HL-60 (cell line): ENCODE measurements at regions not wholly inside any gene's neighbourhood (a gene's known extent, or its start where the extent isn't known, plus 50 kb on each side); places are given as distances from the start of the nearest gene placed in this dataset.

ENCODE experiments used
- DNase-seq, 2 experiments: peaks; one replicate each; pipeline ENCODE4 v3.0.0-alpha.2; 2010 to 2020; ENCODE audit warnings: low read depth in 1 of 2, low spot score in 1 of 2
- H3K27ac ChIP-seq: fragments of 250-450 bp; sonication (Bioruptor Pico); replicated peaks from 2 replicates; pipeline ENCODE4 v1.5.1; 2020; ENCODE audit warnings: mild to moderate bottlenecking, moderate library complexity
- H3K27me3 ChIP-seq: fragments of 250-450 bp; sonication (Bioruptor Pico); 2 replicates; pipeline ENCODE4 v1.5.1; 2021; ENCODE audit warnings: mild to moderate bottlenecking, moderate library complexity; ENCODE audit not compliant: insufficient read depth, poor library complexity, severe bottlenecking
- H3K4me3 ChIP-seq: replicated peaks from 2 replicates; pipeline ENCODE4 v1.5.1; 2011; ENCODE audit warnings: mild to moderate bottlenecking, control low read depth, low read length; ENCODE audit not compliant: insufficient read depth
- GABPA ChIP-seq: IDR thresholded peaks from 2 replicates; pipeline ENCODE4 v1.6.1; 2012; ENCODE audit warnings: low read depth
- POLR2AphosphoS5 ChIP-seq: IDR thresholded peaks from 2 replicates; pipeline ENCODE4 v1.6.1; 2012; ENCODE audit warnings: low read depth
- SPI1 ChIP-seq: IDR thresholded peaks from 2 replicates; pipeline ENCODE4 v1.6.1; 2012; ENCODE audit warnings: low read depth, mild to moderate bottlenecking, borderline replicate concordance
- TF ChIP-seq, protein P1 (sequence below): IDR thresholded peaks from 2 replicates; pipeline ENCODE4 v1.6.1; 2012; ENCODE audit warnings: low read depth; ENCODE audit not compliant: insufficient replicate concordance
- TF ChIP-seq, protein P2 (sequence below): IDR thresholded peaks from one replicate; pipeline ENCODE4 v1.5.1; 2011; ENCODE audit warnings: low read length, control low read depth, inconsistent platforms; ENCODE audit not compliant: insufficient read depth

DNA sequence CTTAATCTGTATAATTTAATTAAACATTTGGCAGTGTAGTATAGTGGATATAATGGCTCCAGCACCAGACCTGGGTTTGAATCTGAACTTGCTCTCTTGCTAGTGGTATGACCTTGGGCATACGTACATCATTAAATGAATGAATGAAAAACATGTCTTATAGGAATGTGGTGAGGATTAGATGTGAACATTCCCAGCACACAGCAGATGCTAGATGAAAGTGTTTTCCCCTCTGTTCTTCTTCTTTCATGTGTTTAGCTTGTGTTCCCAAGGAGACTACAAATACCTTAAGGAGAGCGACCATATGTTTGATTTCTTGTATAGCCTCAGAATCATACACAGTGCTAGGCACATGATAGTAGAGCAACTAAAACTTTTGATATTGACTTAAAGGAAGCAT lies 56.5 kb downstream of the CT47B1 start:
- Histone ChIP-seq H3K27me3 (no peaks in the 10 kb centered on the region), H3K4me3 (no peak overlapping the region), H3K27ac (no peak overlapping the region)
- no peak for TF ChIP-seq POLR2AphosphoS5
- no peak for TF ChIP-seq SPI1
- TF ChIP-seq GABPA, result no peak
- TF ChIP-seq, protein P1, sequence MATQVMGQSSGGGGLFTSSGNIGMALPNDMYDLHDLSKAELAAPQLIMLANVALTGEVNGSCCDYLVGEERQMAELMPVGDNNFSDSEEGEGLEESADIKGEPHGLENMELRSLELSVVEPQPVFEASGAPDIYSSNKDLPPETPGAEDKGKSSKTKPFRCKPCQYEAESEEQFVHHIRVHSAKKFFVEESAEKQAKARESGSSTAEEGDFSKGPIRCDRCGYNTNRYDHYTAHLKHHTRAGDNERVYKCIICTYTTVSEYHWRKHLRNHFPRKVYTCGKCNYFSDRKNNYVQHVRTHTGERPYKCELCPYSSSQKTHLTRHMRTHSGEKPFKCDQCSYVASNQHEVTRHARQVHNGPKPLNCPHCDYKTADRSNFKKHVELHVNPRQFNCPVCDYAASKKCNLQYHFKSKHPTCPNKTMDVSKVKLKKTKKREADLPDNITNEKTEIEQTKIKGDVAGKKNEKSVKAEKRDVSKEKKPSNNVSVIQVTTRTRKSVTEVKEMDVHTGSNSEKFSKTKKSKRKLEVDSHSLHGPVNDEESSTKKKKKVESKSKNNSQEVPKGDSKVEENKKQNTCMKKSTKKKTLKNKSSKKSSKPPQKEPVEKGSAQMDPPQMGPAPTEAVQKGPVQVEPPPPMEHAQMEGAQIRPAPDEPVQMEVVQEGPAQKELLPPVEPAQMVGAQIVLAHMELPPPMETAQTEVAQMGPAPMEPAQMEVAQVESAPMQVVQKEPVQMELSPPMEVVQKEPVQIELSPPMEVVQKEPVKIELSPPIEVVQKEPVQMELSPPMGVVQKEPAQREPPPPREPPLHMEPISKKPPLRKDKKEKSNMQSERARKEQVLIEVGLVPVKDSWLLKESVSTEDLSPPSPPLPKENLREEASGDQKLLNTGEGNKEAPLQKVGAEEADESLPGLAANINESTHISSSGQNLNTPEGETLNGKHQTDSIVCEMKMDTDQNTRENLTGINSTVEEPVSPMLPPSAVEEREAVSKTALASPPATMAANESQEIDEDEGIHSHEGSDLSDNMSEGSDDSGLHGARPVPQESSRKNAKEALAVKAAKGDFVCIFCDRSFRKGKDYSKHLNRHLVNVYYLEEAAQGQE, result no peak
- TF ChIP-seq, protein P2, sequence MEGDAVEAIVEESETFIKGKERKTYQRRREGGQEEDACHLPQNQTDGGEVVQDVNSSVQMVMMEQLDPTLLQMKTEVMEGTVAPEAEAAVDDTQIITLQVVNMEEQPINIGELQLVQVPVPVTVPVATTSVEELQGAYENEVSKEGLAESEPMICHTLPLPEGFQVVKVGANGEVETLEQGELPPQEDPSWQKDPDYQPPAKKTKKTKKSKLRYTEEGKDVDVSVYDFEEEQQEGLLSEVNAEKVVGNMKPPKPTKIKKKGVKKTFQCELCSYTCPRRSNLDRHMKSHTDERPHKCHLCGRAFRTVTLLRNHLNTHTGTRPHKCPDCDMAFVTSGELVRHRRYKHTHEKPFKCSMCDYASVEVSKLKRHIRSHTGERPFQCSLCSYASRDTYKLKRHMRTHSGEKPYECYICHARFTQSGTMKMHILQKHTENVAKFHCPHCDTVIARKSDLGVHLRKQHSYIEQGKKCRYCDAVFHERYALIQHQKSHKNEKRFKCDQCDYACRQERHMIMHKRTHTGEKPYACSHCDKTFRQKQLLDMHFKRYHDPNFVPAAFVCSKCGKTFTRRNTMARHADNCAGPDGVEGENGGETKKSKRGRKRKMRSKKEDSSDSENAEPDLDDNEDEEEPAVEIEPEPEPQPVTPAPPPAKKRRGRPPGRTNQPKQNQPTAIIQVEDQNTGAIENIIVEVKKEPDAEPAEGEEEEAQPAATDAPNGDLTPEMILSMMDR, result no peak
- DNase-seq, result no peak

GRCh38 chrX:120813982-120814381 lies 61.7 kb downstream of the CT47B1 start:
- TF ChIP-seq SPI1, result no peak
- TF ChIP-seq, protein P2, result no peak
- TF ChIP-seq, protein P1, result no peak
- no peak for TF ChIP-seq POLR2AphosphoS5
- no peak for TF ChIP-seq GABPA
- H3K27me3 ChIP-seq, result no peaks in the 10 kb centered on the region
- no peak for DNase-seq
- H3K27ac ChIP-seq, result no peak overlapping the region
- H3K4me3 ChIP-seq, result no peak overlapping the region

DNA sequence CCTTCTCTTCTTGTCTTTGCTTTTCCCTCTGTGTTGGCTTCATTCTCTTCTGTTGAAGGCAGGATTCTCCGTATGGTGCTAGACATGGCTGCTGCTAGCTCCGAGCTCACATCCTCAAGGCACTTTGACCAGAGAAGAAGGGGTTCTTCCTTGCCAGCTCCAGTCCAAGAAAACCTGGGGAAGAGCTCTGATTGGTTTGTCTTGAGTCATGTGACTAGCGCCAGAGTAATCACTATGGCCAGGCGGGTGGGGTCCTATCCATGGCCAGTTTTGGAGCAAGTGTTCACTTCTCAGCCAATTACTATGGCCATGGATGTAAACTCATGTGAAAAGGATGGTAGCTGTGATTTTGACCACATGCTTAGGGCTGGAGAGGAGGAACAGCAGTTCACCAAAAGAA lies 74.2 kb downstream of the CT47B1 start:
- Histone ChIP-seq H3K4me3 (no peak overlapping the region), H3K27me3 (no peaks in the 10 kb centered on the region), H3K27ac (no peak overlapping the region)
- TF ChIP-seq, protein P2, result no peak
- no peak for TF ChIP-seq SPI1
- TF ChIP-seq GABPA, result no peak
- no peak for TF ChIP-seq POLR2AphosphoS5
- TF ChIP-seq, protein P1, result no peak
- DNase-seq, result no peak
